ENCODE measurements at regions not wholly inside any gene's neighbourhood (a gene's known extent, or its start where the extent isn't known, plus 50 kb on each side); places are given as distances from the start of the nearest gene placed in this dataset.

DNA sequence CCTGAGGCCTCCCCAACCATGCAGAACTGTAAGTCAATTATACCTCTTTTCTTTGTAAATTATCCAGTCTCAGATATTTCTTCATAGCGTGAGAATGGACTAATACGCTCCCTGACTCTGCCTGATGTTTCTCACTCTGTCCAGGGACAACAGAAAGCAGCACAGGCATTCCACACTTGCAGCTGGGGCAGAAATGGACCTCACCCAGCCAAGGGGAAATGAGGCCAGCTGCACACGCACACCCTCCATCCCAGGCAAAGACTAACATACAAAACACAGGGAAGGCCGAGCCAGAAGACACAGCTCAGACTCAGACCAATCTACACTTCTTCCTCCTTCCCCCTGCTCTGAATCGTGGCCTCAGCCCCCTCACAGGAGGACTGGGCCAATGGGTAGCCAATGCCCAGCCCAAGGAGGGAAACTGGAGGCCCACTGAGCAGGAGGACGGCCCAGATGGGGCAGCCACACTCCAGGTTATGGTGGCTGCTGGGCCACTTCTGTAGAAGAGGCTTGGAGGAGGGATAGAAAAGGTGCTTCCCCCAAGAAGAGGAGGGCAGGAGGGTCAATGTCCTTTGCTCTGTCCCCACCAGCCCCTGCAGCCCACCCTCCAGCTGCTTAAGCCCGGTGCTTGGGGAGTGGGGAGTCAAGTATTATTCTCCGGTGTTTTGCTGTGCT, 228.4 kb downstream of the NPHP4 start:
- TF ChIP-seq, protein P1, sequence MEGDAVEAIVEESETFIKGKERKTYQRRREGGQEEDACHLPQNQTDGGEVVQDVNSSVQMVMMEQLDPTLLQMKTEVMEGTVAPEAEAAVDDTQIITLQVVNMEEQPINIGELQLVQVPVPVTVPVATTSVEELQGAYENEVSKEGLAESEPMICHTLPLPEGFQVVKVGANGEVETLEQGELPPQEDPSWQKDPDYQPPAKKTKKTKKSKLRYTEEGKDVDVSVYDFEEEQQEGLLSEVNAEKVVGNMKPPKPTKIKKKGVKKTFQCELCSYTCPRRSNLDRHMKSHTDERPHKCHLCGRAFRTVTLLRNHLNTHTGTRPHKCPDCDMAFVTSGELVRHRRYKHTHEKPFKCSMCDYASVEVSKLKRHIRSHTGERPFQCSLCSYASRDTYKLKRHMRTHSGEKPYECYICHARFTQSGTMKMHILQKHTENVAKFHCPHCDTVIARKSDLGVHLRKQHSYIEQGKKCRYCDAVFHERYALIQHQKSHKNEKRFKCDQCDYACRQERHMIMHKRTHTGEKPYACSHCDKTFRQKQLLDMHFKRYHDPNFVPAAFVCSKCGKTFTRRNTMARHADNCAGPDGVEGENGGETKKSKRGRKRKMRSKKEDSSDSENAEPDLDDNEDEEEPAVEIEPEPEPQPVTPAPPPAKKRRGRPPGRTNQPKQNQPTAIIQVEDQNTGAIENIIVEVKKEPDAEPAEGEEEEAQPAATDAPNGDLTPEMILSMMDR (conservative IDR thresholded peaks at IDR 0.05 in 1 of 2, IDR thresholded peaks at IDR 0.05 in 1 of 2; ENCODE audit: low read depth in 1 of 2, low read length in 2 of 2) = no peak
- no peak for TF ChIP-seq EZH2 (IDR thresholded peaks at IDR 0.05; ENCODE audit: low read length, missing control alignments)
- H3K79me2 ChIP-seq (ENCODE audit: control insufficient read depth, insufficient read depth, low read length) = no peaks in the 10 kb centered on the region
- no peak overlapping the region for H2AFZ ChIP-seq (ENCODE audit: low read length)
- no peaks in the 10 kb centered on the region for H3K4me1 ChIP-seq (ENCODE audit: control insufficient read depth, extremely low read depth, insufficient read depth, low read length)
- H3K4me3 ChIP-seq (replicated peaks in 1 of 4; ENCODE audit: control extremely low read depth in 1 of 4, insufficient read depth in 1 of 4, low read depth in 3 of 4, low read length in 4 of 4) = no peak overlapping the region
- no peaks in the 10 kb centered on the region for H3K9me3 ChIP-seq (ENCODE audit: control insufficient read depth, insufficient read depth, low read depth, low read length)
- no peak overlapping the region for H3K27ac ChIP-seq (ENCODE audit: insufficient read depth, low read length)
- no peaks in the 10 kb centered on the region for H4K20me1 ChIP-seq (ENCODE audit: control insufficient read depth, extremely low read depth, insufficient read depth, low read length)
- H3K27me3 ChIP-seq (ENCODE audit: control insufficient read depth, insufficient read depth, low read length) = no peaks in the 10 kb centered on the region
- no peaks in the 10 kb centered on the region for H3K36me3 ChIP-seq (ENCODE audit: control insufficient read depth, insufficient read depth, low read length)
- H3K4me2 ChIP-seq (ENCODE audit: extremely low read depth, insufficient read depth, low read length) = no peak overlapping the region
- no peak for DNase-seq (ENCODE audit: low read depth in 2 of 2)
- no peak overlapping the region for H3K9ac ChIP-seq (ENCODE audit: insufficient read depth, low read length)

DNA sequence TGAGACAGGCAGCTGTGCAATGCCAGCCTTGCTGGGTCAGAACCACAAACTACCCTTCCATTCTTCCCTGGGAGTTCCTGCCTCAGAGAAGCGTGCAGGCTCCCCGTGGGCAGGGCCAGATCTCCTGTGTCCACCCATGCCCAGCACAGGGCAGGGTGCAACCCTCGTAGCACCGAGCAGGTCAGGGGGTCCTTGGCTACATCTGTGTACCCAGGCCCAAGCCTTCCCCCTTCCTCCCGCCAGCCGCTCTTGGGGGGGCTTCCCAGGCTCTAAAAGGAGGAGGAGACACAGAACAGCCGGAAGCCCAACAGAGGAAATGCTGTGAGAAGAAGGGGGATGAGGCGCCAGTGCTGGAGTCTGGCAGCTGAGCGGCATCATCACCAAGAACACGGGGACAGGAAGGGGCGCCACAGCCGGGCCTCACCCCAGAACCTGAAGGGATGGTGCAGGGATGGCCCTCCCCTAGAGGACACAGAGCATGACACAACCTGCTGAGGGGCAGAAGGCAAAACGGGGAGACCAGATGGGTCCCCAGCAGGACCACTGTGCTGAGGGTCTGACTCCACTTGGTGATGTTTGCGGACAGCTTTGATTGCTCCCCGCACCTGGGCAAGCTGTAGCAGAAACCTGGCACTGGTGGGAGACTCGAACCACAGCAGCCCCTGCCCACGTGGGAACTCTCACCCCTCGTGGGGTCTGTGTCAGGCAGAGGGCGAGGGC, 233.2 kb downstream of the NPHP4 start:
- TF ChIP-seq, protein P1 (conservative IDR thresholded peaks at IDR 0.05 in 1 of 2, IDR thresholded peaks at IDR 0.05 in 1 of 2; ENCODE audit: low read depth in 1 of 2, low read length in 2 of 2) = no peak
- no peak for TF ChIP-seq EZH2 (IDR thresholded peaks at IDR 0.05; ENCODE audit: low read length, missing control alignments)
- Histone ChIP-seq H3K4me2 (ENCODE audit: extremely low read depth, insufficient read depth, low read length) (no peak overlapping the region), H3K36me3 (ENCODE audit: control insufficient read depth, insufficient read depth, low read length) (no peaks in the 10 kb centered on the region)

DNA sequence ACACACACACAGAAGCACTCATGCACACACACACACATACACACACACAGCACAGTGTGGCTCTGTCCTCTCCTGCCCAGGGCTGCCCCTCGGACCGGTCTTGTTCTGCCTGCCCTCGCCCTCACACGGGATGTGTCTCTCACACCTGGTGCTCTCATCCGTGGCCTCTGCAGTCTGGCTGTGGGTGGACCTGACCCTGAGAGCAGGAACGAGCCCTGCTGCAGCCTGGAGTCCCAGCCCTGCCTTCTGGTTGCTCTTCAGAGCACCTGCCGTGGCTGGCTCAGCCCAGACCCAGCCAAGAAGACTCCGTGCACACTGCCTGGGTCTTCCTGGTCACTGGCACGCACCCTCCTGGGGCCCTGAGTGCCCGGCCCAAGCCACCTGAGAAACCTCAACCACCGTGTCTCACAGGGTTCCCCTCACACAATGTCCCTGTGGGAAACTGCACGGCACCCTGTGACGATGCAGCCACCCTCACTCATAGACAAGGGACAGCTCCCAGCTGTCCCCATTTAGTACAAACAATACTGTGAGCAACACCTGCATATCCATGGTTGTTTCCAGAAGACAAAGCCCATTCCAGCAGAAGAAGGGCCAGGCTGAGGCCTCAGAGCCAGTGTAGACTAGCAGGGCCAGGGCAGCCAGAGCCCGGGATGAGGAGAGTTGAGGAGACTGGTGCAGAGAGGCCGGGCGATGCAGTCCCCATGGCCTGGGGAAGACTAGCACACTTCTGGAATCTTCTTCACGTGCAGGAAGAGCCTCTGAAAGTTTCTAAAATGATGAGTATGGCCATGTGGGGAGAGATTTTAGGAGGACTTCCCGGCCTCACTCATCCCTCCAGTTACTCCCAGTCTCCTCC, 234.0 kb downstream of the NPHP4 start:
- Histone ChIP-seq H3K9ac (ENCODE audit: insufficient read depth, low read length) (no peak overlapping the region), H3K36me3 (ENCODE audit: control insufficient read depth, insufficient read depth, low read length) (no peaks in the 10 kb centered on the region), H4K20me1 (ENCODE audit: control insufficient read depth, extremely low read depth, insufficient read depth, low read length) (no peaks in the 10 kb centered on the region), H3K27me3 (ENCODE audit: control insufficient read depth, insufficient read depth, low read length) (no peaks in the 10 kb centered on the region), H3K9me3 (ENCODE audit: control insufficient read depth, insufficient read depth, low read depth, low read length) (no peaks in the 10 kb centered on the region), H2AFZ (ENCODE audit: low read length) (no peak overlapping the region), H3K4me2 (ENCODE audit: extremely low read depth, insufficient read depth, low read length) (no peak overlapping the region), H3K79me2 (ENCODE audit: control insufficient read depth, insufficient read depth, low read length) (no peaks in the 10 kb centered on the region), H3K4me3 (replicated peaks in 1 of 4; ENCODE audit: control extremely low read depth in 1 of 4, insufficient read depth in 1 of 4, low read depth in 3 of 4, low read length in 4 of 4) (no peak overlapping the region), H3K27ac (ENCODE audit: insufficient read depth, low read length) (no peak overlapping the region), H3K4me1 (ENCODE audit: control insufficient read depth, extremely low read depth, insufficient read depth, low read length) (no peaks in the 10 kb centered on the region)
- TF ChIP-seq, protein P1 (conservative IDR thresholded peaks at IDR 0.05 in 1 of 2, IDR thresholded peaks at IDR 0.05 in 1 of 2; ENCODE audit: low read depth in 1 of 2, low read length in 2 of 2) = no peak
- TF ChIP-seq EZH2 (IDR thresholded peaks at IDR 0.05; ENCODE audit: low read length, missing control alignments) = no peak
- no peak for DNase-seq (ENCODE audit: low read depth in 2 of 2)

More for the DNA sequence above, 233.2 kb downstream of the NPHP4 start:
- Histone ChIP-seq H3K79me2 (ENCODE audit: control insufficient read depth, insufficient read depth, low read length) (no peaks in the 10 kb centered on the region), H3K9ac (ENCODE audit: insufficient read depth, low read length) (no peak overlapping the region), H3K9me3 (ENCODE audit: control insufficient read depth, insufficient read depth, low read depth, low read length) (no peaks in the 10 kb centered on the region), H3K4me1 (ENCODE audit: control insufficient read depth, extremely low read depth, insufficient read depth, low read length) (no peaks in the 10 kb centered on the region), H2AFZ (ENCODE audit: low read length) (no peak overlapping the region), H3K4me3 (replicated peaks in 1 of 4; ENCODE audit: control extremely low read depth in 1 of 4, insufficient read depth in 1 of 4, low read depth in 3 of 4, low read length in 4 of 4) (no peak overlapping the region), H3K27ac (ENCODE audit: insufficient read depth, low read length) (no peak overlapping the region), H3K27me3 (ENCODE audit: control insufficient read depth, insufficient read depth, low read length) (no peaks in the 10 kb centered on the region), H4K20me1 (ENCODE audit: control insufficient read depth, extremely low read depth, insufficient read depth, low read length) (no peaks in the 10 kb centered on the region)
- no peak for DNase-seq (ENCODE audit: low read depth in 2 of 2)

All from fibroblast of lung (primary cell).